RCC 7860 (cell line): ENCODE measurements at regions not wholly inside any gene's neighbourhood (a gene's known extent, or its start where the extent isn't known, plus 50 kb on each side); places are given as distances from the start of the nearest gene placed in this dataset.
"Not testable (repeated sequence)": the region's sequence is repeated elsewhere in the genome, so short reads cannot be mapped to it uniquely, and the experiment has no call there.

Experiments
- DNase-seq: peaks from one replicate; pipeline ENCODE4 v3.0.0-alpha.2; 2015; ENCODE audit warnings: low spot score
- FAIRE-seq: peaks from 2 replicates; lab custom pipeline; 2012; peaks lifted over from hg19 to GRCh38; lab: Jason Lieb, UNC

DNA sequence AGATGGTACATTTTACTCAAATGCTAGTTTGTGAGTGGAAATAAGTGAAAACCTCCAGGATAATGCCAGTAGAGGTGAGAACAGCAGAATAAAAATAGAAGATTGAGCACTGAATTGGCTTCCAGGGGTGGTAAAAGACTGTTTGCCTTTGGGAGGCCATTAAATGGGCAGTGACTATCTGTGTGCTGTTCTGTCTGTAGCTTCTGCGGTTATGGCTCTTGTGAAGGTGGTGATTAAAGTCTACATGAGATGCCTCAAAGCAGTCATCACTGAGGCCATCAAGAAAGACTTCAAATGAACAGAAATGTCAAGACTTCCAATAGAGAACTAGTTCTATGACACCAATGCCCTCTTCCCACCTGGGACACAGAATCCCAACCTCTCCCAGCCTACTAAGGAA, 108.8 kb downstream of the EFHB start:
- DNase-seq (no peak), FAIRE-seq (no peak)

DNA sequence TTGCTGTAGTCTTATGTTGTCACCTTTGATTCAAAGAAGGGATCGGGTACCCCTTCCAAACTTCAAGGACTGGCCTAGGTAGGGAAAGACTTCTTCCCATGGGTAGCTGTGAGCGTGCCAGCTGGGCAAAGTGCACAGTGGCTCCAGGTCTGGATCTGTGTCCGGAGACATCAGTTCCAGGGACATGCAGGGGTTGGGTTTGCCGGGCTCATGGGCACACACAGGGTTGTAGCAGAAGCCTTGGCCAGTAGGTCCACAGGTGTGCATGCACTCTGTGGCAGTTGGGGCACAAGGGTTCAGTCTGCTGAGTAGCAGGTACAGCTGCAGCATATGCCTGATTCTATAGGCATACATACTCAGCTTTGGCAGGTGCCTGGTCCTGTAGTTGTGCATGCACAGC, 111.2 kb downstream of the EFHB start:
- DNase-seq, result no peak
- no peak for FAIRE-seq

DNA sequence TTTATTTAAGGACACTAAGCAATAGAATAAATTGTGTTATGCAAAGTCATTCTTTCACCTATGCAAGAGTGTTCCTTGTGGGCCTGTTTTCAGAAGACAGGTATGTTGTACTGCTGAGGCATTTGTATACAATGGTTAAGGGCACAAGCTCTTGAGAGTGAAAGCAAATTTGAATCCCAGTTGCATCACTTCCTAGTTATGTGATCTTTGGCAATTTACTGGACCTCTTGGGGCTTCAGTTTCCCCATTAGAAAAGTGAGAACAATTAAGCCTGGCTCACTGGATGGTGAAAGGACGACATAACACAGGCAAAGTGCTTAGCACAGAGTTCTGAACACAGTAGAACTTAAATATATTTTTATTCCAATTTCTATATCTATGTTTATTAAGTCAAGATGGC, 117.4 kb downstream of the EFHB start:
- DNase-seq (no peak), FAIRE-seq (no peak)

DNA sequence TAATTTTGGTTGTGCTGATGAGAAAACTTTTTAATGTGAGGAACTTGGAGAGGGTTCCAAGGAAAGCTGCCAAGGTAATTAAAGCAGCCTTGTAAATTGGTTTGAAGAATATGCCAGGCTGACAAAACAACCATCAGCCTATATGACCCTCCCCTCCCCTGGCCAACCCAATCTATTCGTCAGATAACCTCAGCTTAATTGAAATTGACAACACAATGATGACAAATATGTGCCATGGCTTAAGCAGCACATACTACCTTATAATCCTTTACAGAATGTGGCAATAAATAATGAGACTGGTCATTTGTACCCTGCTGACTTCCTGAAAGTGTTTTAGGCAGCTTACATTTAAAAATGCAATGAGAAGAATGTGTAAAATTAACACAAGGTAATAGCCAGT, 118.2 kb downstream of the EFHB start:
- FAIRE-seq (no peak), DNase-seq (no peak)

DNA sequence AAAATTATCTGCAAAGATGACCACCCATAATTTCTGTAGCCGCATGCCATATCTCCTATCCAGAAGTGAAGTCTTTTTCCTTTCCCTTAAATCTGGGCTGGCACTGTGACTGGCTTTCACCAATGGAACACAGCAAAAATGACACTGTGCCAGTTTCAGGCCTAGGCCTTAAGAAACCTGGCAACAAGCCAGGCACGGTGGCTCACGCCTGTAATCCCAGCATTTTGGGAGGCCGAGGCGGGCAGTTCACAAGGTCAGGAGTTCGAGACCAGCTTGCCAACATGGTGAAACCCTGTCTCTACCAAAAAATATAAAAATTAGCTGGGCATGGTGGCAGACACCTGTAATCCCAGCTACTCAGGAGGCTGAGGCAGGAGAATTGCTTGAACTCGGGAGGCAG, 120.3 kb downstream of the EFHB start:
- not testable (repeated sequence) for FAIRE-seq

DNA sequence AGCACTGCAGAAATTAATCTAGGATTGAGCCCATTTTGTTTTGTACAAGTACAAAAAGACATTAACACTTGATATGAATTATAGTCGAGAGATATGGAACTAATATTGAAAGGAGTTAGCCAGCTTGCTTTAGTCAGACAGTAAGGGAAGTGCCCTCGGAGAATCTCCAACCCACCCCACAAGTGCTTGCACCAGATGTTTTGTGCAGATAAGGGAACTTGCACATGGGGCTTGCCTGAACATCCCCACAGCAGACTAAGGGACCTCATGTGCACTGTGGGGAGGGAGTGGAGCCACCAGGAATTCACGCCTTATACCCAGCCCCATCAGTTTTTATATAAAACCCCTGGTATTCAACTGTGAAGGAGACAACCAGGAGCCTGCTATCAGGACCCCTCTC, 122.3 kb downstream of the EFHB start:
- no peak for FAIRE-seq

More for the DNA sequence above, 120.3 kb downstream of the EFHB start:
- not testable (repeated sequence) for DNase-seq

DNA sequence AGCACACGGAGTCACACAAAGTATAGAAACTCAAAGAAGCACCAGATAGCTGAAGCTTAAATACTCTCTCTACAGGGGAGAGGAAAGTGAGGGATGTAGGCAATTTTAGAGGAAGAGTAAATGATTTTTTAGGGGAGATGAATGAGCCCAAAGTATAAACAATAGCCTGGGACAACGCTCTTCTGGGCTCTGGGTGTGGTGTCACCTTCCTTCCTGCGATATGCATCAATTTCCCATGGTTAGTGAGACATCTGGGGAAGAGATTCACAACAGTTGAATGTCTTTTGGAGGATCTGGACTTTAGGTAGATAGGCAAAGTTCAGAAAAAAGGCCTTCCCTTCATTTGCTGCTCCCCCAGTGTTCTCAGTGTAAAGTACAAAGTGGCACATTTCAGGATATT, 125.2 kb downstream of the EFHB start:
- DNase-seq (no peak), FAIRE-seq (no peak)

More for the DNA sequence above, 122.3 kb downstream of the EFHB start:
- DNase-seq, result no peak

DNA sequence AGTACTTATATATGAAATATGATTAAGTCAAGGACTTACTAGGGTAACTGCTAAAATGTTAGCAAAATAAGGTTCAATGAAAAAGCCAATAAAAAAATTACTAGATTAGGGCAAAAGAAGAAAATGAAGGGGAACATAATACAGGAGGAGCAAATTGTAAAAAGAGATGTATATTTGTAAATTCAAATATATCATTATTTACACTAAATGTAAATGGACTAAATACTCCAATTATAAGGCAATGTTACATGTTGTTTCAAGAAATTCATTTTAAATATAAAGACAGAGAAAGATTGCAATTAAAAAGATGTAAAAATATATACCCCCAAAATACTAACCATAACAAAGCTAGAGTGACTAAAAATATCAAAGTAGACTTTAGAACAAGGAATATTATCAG, 134.1 kb downstream of the EFHB start:
- DNase-seq (no peak), FAIRE-seq (no peak)

DNA sequence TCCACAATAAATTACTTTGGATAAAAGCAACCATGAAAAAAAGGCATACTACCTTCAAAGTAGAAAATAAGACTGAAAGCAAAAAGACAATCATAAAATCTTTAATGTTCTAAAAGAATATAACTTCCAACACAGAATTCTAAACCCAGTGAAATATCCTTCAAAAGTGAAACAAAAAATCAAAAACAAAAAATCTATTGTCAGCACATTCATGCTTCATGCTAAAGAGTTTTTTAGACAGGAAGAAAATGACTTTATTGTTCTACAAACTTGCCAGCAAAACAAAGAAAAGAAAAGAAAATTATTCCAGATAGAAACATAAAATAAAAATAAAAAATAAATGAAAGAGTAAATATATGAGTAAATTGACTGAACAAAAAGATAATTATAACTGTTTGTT, 134.9 kb downstream of the EFHB start:
- FAIRE-seq (no peak), DNase-seq (no peak)

DNA sequence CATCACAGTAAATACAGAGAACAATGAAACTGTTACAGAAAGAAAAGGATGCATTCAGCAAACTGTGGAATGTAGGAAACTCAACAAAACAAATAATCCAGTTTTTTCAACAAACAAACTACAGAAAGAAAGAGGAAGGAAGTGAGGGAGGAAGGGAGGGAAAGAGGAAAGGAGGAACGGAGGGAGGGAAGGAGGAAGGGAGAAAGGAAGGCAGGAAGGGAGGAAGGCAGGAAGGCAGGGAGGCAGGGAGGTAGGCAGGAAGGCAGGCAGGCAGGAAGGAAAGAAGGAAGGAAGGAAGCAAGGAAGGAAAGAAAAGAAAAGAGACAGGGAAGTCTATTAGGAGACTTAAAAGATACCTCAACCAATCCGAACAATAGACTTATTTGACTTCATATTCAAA, 135.7 kb downstream of the EFHB start:
- no peak for FAIRE-seq
- DNase-seq, result no peak

DNA sequence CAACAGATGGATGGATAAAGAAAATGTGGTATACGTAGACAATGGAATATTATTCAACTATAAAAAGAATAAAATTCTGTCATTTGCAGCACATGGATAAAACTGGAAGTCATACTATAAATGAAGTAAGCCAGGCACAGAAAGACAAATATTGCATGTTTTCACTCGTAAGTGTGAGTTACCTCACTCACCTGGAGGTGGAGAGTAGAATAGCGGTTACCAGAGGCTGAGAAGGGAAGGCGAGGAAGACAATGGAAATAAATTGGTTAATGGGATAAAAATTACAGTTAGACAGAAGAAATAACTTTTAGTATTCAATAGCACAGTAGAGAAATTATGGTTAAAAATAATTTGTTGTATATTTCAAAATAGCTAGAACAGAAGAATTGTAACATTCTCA, 141.6 kb downstream of the EFHB start:
- FAIRE-seq (no peak), DNase-seq (no peak)

DNA sequence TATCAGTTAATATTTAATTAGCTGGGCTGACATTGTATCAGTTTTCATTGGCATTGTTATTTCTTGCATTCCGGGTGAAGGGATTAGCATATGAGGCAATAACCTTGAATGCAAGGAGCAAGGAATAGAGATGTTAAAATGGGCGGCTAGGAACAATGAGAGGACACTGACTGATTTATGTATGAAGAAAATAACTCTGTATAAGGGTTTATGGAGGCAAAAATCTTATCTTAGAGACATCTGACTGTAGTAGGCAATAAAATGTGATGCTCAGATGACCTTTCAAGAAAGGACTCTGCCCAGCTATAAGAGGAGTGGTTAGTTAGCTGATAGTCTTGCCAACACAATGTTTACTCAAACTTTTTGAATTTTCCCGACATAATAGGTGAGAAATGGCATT, 158.3 kb downstream of the EFHB start:
- FAIRE-seq (no peak), DNase-seq (no peak)

DNA sequence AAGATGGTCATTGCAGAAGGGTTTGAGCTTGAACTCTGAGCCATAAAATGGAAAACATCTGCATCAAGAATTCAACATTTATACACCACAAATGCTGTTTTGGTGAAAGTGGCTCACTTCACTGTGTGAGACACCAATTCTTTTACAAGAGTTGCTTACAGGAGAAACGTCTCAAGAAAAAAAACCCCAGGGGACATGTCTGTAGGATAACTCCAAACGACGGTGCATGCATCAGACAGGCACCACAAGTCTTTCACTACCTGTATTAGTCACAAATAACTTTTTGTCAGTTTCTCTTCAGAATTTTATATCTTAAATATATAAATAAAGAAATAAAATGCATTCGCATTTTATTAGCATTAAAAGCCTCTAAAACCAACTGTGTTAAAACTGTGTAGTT, 164.3 kb downstream of the EFHB start:
- DNase-seq (no peak), FAIRE-seq (no peak)

DNA sequence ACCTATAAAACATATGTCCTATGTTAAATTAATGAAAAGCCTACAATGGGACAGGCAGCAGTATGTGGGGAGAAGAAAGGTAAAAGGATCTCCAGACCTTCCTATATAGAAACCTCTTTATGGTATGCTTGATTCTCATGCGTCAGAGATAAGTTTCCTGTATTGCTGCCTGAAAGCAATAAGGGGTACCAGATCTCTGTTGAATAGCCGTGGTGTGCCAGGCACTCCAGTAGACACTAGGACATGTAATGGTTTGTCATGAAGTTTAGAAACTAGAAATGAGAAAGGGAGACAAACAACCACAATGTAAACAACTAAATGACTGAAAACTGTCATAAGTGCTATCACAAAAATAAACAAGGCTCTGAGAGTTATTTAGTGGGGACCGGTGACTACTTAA, 168.1 kb downstream of the EFHB start:
- FAIRE-seq (no peak), DNase-seq (no peak)

DNA sequence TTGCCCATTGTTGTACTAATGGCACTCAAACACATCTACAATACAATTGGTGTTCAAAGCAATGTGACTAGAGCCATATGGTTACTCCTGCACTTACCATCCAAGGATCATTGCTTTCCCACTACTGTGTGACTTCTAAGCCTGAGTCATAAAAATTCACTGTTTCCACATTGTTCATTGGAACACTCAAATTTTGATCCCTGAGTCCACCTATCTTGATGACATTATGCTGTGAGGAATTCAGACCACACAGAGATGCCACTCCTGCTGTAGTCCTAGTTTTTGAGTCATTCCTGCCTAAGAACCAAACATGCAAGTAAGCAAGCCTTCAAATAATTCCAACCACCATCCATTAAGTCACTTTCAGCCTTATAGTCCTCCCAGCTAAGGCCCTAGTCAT, 176.2 kb downstream of the EFHB start:
- DNase-seq (peak; percentile 10), FAIRE-seq (no peak)

DNA sequence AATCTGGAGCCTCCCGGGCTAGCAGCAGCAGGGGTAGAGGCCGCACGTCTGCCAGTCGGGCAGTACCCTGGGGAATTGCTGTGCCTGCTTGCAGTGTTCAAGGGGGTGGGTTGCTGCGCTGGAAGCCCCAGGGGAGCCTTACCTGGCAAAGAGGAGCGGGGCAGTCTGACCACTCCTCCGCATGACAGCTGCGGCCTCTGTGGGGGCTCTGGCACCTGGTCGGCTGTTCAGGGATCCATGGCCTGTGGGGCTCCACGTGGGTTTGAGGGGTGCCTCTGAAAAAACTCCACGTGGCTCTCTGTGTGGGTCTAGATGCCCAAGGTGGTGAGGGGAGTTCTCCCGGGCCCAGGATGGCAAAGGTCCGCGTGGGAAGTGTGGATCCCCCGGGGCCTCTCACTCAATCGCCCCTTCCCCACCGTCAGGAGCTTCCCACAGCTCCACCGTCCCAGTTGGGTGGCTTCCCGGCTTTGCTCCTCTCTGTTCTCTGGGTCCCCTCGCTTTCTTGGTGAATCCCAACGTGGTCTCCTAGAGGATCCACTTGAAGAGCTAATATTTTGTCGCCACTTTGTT, 184.5 kb downstream of the EFHB start:
- DNase-seq (no peak), FAIRE-seq (no peak)

DNA sequence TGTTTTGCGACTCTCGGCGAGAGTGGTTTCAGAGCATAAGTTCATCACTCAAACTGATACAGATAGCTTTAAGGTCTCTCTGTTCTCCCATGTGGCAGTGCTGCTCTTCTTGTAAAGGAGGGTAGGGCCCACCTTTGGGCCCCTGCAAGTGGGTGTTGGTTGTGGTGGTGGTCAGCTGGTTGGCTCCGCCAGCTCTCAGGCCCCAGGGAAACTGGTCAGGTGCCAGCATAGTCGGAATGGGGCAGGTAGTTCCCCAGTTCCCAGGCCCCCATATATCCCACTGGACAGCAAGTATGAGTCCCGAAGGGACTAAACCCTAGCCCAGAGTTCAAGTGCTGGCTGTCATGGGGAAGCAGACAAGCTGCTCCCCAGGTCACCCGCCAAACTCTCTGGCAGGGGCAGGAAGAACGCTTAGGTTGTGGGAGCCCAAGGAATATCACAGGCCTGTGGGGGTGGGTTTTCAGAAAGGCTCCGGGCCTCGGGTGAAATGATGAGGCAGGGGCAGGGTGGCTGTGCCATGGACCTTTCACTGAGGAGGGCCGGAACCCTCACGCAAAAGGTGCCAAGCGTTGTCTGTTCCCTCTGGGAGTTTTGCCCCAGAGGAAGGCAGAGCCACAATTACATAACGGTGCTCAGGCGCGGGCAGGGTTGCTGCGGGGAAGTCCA, 185.1 kb downstream of the EFHB start:
- DNase-seq (no peak), FAIRE-seq (no peak)

DNA sequence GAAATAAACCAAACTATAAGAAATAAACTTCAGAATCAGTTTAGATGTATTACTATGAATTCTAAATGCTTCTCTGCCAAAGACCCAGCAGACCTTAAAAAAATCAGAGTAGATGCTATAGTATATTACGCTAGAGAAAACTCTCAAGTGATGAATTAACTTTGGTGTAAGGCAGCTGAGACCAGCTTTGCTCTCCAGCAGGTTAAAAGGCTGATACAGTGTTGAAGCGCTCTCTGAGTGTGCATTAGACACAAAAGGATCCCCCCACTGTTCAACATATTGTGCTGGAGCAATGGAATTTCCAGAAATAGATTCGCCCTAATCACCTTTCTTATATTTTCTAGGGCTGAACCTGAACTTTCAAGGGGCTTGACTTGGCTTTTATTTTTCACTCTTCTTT, 190.0 kb downstream of the EFHB start:
- FAIRE-seq (no peak), DNase-seq (no peak)

DNA sequence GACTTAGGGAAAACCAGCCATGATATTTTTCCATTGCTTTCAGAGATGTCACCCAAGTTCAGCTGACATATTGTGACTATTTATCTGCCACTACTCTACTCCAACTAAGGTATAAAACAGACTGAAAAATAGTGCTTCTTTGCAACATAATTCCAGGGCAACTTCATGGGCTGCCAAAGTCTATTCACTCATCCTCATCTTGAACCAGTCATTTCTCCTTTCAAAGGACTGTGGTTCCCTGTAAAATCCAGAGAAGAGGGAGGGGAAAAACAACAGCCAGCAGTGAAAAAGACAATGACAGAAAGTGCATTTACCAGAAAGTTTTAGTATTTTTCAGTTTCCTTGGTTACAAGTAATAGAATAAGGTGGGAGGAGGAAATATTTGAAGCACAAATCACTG, 191.1 kb downstream of the EFHB start:
- FAIRE-seq, result no peak
- no peak for DNase-seq

DNA sequence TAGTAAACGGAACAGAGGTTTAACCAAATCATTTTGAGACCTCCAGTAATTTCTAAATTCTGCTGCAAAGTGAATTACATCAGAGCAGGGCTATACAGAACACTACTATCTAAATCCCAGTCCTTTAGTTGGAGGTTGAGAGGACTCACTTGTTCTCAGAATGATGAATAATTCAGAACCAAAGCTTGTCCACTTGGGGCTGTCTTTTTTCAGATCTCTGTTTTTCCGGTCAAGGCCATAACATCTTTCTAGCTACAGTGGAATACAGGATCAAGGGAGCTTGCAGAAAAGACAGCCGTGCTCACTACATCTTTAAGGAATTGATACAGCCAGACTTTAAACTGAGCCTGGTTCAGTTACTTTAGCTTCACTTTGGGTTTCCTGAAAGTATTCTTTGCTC, 194.5 kb downstream of the EFHB start:
- no peak for FAIRE-seq
- no peak for DNase-seq

DNA sequence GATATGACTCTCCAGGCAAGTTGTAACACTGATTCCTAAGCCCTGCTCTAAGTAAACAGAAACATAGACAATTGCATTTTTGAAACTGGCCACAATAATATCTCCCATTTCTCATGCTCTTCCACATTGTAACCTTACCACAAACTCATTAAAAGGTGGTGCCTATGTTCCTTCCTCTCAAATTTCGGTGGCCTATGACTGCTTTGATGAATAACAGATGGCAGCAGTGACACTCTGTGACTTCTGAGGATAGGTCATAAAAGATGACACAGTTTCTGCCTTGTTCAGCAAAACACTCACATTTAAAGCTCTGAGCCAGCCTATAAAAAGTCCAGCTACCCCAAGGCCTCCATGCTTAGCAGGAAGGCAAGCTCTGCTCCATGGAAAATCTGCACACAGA, 195.2 kb downstream of the EFHB start:
- DNase-seq (no peak), FAIRE-seq (no peak)

DNA sequence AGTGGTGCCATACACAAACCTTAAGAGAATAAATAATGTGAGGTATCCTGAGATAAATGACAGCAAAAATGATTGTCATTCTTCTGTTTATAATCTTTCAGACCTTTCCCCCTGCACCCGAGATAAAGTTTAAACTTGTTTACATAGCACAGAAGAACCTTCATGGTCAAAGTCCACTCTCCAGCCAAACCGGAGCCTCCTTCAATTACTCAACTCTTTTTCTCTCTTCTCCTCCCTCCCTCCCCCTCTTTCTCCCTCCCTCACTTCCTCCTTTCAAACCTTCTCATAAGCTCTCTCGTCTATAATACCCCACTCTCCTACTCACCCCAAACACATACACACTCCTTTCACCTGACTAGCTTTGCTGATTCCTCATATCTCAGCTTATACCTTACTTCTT, 198.9 kb downstream of the EFHB start:
- FAIRE-seq (no peak), DNase-seq (no peak)

DNA sequence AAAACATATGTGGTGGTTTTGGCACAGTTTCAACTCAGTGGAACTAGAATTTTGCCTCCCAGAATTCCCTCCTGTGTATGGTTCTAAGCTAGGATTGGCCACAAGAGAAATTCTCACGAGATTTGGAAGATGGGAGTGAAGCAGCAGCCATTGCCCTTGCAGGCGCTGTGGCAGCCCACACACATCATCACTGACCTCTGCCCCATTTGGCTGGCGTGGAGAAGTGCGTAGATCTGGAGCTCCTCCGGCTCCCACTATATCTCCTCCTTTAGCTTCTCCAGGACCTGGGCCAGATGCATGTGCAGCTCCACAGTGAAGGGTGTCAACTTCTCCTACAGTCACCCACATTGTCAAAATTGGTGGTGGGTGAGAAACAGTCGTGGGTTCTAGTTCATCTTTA, 199.6 kb downstream of the EFHB start:
- FAIRE-seq, result no peak

More for the DNA sequence above, 199.6 kb downstream of the EFHB start:
- no peak for DNase-seq
